Body of pancreas (tissue), 4 donors: ENCODE measurements at regions not wholly inside any gene's neighbourhood (a gene's known extent, or its start where the extent isn't known, plus 50 kb on each side); places are given as distances from the start of the nearest gene placed in this dataset.
A peak's percentile ranks its signal among the peaks of the same experiment; 100 is the strongest.

Experiments
- ATAC-seq: fragments of 150-250 bp; one replicate; pipeline ENCODE4 v1.9.1; 2016
- DNase-seq, 4 donors: peaks; one replicate each; pipeline ENCODE4 v3.0.0-alpha.2; 2019
- H3K27ac ChIP-seq, 4 donors: fragments of 200-600 bp; sonication (generic); 1 replicate in 3 of 4; 2 replicates in 1 of 4; pipeline versions ENCODE4 v1.5.1 to v1.6.1; 2016 to 2019; ENCODE audit warnings: mild to moderate bottlenecking in 1 of 4, mixed read lengths in 1 of 4, moderate library complexity in 1 of 4
- H3K27me3 ChIP-seq, 2 donors: fragments of 200-600 bp; sonication (generic); one replicate each; pipeline ENCODE4 v1.6.0; 2016; ENCODE audit warnings: mild to moderate bottlenecking in 1 of 2
- H3K36me3 ChIP-seq, 2 donors: fragments of 200-600 bp; sonication (generic); replicated peaks in 1 of 2; 2 replicates each; pipeline ENCODE4 v1.5.1; 2016; ENCODE audit warnings: low read depth in 2 of 2; ENCODE audit not compliant: insufficient read depth in 1 of 2
- H3K4me1 ChIP-seq: fragments of 200-600 bp; sonication (generic); one replicate; pipeline ENCODE4 v1.6.0; 2016
- H3K4me3 ChIP-seq, 2 donors: fragments of 200-600 bp; sonication (generic); 1 replicate in 1 of 2; 2 replicates in 1 of 2; pipeline ENCODE4 v1.5.1; 2016 to 2019
- H3K9me3 ChIP-seq, 3 donors: fragments of 200-600 bp; sonication (generic); 1 replicate in 2 of 3; 2 replicates in 1 of 3; pipeline ENCODE4 v1.5.1; 2016
- CTCF ChIP-seq, 7 experiments: fragments of 450-650 bp in 4 of 7; fragments of 200-600 bp in 3 of 7; sonication (generic) in 3 of 7; IDR thresholded peaks; one replicate each; pipeline ENCODE4 v1.5.1; 2016 to 2019; ENCODE audit warnings: antibody characterized with exemption in 7 of 7
- POLR2A ChIP-seq, 3 donors: fragments of 450-650 bp; IDR thresholded peaks; one replicate each; pipeline ENCODE4 v1.6.1; 2016; ENCODE audit warnings: antibody characterized with exemption in 3 of 3, mild to moderate bottlenecking in 2 of 3
- WGBS, 2 donors: methylation state at CpG; one replicate each; pipeline ENCODE4 v1.1.5; 2017; 5-methylcytosine and 5-hydroxymethylcytosine counted together
- intact Hi-C: fragments of 100-400 bp; cut with DNase I; formaldehyde crosslinking; loops from one replicate; pipeline ENCODE4 v1.15.1; 2023

- intact Hi-C loops, result no loop called here
- TF ChIP-seq POLR2A (IDR thresholded peaks at IDR 0.05) (no peak), CTCF (IDR thresholded peaks at IDR 0.05) (no peak)
- Histone ChIP-seq H3K4me3 (no peak overlapping the region), H3K36me3 (no peaks in the 10 kb centered on the region), H3K27ac (no peak overlapping the region), H3K9me3 (no peaks in the 10 kb centered on the region), H3K4me1 (no peaks in the 10 kb centered on the region), H3K27me3 (no peaks in the 10 kb centered on the region)
- WGBS, 2 donors, result 78 to 81% methylated on average over 2 of the region's 2 CpGs
- ATAC-seq, result no peak
- DNase-seq, result no peak
Observed at GRCh38 chr1:82218846-82219245, 418.1 kb downstream of the ADGRL2 start.

- no peaks in the 10 kb centered on the region for H3K9me3 ChIP-seq
- H3K4me3 ChIP-seq, result no peak overlapping the region
- H3K27me3 ChIP-seq, result no peaks in the 10 kb centered on the region
- intact Hi-C loops, result no loop called here
- no peaks in the 10 kb centered on the region for H3K4me1 ChIP-seq
- DNase-seq (no peak), ATAC-seq (no peak)
- no peak overlapping the region for H3K27ac ChIP-seq
- TF ChIP-seq POLR2A (IDR thresholded peaks at IDR 0.05), result no peak
- no peak for TF ChIP-seq CTCF (IDR thresholded peaks at IDR 0.05)
- H3K36me3 ChIP-seq, result no peaks in the 10 kb centered on the region
- WGBS, 2 donors, result 72 to 90% methylated on average over 2 of the region's 2 CpGs
Observed at GRCh38 chr1:82215853-82216175, 415.1 kb downstream of the ADGRL2 start.

- H3K9me3 ChIP-seq, result no peaks in the 10 kb centered on the region
- H3K27ac ChIP-seq, result peak overlapping the region in 1 of 4 donors; percentile 0
- H3K4me3 ChIP-seq, result no peak overlapping the region
- DNase-seq (no peak), ATAC-seq (no peak)
- H3K4me1 ChIP-seq, result no peaks in the 10 kb centered on the region
- WGBS, 2 donors, result 71 to 80% methylated on average over 11 of the region's 11 CpGs
- TF ChIP-seq POLR2A (IDR thresholded peaks at IDR 0.05) (no peak), CTCF (IDR thresholded peaks at IDR 0.05) (no peak)
- H3K36me3 ChIP-seq, result no peaks in the 10 kb centered on the region
- no peaks in the 10 kb centered on the region for H3K27me3 ChIP-seq
- intact Hi-C loops, result no loop called here
Observed at GRCh38 chr1:82215056-82215852, 414.5 kb downstream of the ADGRL2 start.

GRCh38 chr1:82214606-82215005 lies 413.9 kb downstream of the ADGRL2 start:
- Histone ChIP-seq H3K27ac (peak overlapping the region in 1 of 4 donors; percentile 0), H3K9me3 (no peaks in the 10 kb centered on the region), H3K4me3 (no peak overlapping the region), H3K27me3 (no peaks in the 10 kb centered on the region), H3K4me1 (no peaks in the 10 kb centered on the region), H3K36me3 (no peaks in the 10 kb centered on the region)
- DNase-seq (no peak), ATAC-seq (no peak)
- intact Hi-C loops, result no loop called here
- TF ChIP-seq CTCF (IDR thresholded peaks at IDR 0.05) (no peak), POLR2A (IDR thresholded peaks at IDR 0.05) (no peak)

GRCh38 chr1:82197606-82198005 lies 396.9 kb downstream of the ADGRL2 start:
- Histone ChIP-seq H3K27me3 (no peaks in the 10 kb centered on the region), H3K4me3 (no peak overlapping the region), H3K36me3 (no peaks in the 10 kb centered on the region), H3K4me1 (no peaks in the 10 kb centered on the region), H3K9me3 (no peaks in the 10 kb centered on the region), H3K27ac (no peak overlapping the region)
- 78 to 81% methylated on average over 3 of the region's 3 CpGs for WGBS, 2 donors
- intact Hi-C loops, result no loop called here
- ATAC-seq, result no peak
- TF ChIP-seq POLR2A (IDR thresholded peaks at IDR 0.05) (no peak), CTCF (IDR thresholded peaks at IDR 0.05) (no peak)
- DNase-seq, result no peak
